Fibroblast of pulmonary artery (primary cell): ENCODE measurements at regions not wholly inside any gene's neighbourhood (a gene's known extent, or its start where the extent isn't known, plus 50 kb on each side); places are given as distances from the start of the nearest gene placed in this dataset.

ENCODE experiments used
- DNase-seq: peaks from one replicate; pipeline ENCODE4 v3.0.0-alpha.2; 2010; ENCODE audit warnings: low read depth
- H3K4me3 ChIP-seq: replicated peaks from 2 replicates; pipeline ENCODE4 v1.5.1; 2011; ENCODE audit warnings: low read depth, mild to moderate bottlenecking, control low read depth, low read length, moderate library complexity
- CTCF ChIP-seq: IDR thresholded peaks from 2 replicates; pipeline ENCODE4 v1.5.1; 2011; ENCODE audit warnings: mild to moderate bottlenecking, control low read depth, low read length, inconsistent platforms; ENCODE audit errors: missing control alignments

DNA sequence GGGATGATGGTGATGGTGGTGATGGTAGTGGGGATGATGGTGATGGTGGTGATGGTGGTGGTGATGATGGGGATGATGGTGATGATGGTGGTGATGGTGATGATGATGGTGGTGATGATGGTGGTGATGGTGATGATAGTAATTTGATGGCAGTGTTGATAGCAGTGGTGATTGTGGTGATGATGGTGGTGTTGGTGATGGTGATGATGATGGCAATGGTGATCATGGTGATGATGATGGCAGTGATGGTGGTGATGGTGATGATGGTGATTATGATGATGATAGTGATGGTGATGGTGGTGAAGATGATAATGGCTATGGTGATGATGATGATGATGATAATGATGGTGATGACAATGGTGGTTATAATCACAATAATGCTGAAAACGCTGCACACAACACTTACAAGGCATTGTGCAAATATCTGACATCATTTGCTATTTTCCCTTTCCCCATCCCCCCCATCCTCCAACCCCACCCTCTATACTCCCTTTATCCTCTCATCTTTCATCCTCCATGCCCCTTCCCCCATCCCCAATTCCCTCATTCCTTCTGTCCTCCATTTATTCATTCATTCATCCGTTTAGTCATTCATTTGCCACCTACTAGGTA, 230.1 kb downstream of the BRD1 start:
- no peak for TF ChIP-seq CTCF
- DNase-seq = no peak

DNA sequence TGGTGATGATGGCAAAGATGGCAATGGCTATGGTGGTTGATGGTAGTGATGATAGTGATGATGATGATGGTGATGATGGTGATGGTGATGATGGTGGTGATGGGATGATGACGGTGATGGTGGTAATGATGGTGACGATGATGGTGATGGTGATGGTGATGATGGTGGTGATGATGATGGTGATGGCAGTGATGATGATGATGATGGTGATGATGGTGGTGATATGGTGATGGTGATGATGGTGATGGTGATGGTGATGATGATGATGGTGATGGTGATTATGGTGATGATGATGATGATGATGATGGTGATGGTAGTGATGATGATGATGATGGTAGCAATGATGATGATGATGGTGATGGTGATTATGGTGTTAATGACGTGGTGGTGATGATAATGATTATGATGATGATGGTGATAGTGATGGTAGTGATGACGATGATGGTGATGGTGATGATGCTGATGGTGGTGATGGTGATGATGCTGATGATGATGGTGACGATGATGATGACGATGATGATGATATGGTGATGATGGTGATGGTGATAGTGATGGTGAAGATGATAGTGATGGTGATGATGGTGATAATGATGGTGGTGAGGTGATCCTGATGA, 232.1 kb downstream of the BRD1 start:
- H3K4me3 ChIP-seq = no peak overlapping the region
- TF ChIP-seq CTCF = no peak
- DNase-seq = no peak

More for the DNA sequence above, 230.1 kb downstream of the BRD1 start:
- no peak overlapping the region for H3K4me3 ChIP-seq

GRCh38 chr22:49594078-49594477, 233.6 kb downstream of the BRD1 start:
- no peak for TF ChIP-seq CTCF
- H3K4me3 ChIP-seq = no peak overlapping the region
- no peak for DNase-seq

DNA sequence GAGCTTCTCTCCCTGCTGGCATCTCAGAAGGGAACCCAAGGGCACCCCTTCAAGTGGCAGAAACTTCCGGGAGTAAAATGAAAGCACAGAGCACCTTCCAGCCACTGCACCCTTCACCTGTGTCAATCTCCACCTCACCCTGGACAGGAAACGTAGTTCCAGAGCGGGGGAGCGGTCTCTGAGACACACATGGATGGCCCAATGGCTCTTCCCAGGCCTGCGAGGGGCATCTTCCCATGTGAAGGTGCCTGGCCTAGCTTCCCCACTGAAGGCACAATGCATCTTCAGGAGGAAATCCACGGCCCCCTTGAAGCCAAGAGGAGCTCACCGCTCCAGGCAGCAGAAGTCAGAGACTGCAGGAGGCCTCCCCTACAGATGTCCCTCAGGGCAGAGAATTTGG, 234.2 kb downstream of the BRD1 start:
- no peak overlapping the region for H3K4me3 ChIP-seq
- no peak for DNase-seq
- no peak for TF ChIP-seq CTCF

DNA sequence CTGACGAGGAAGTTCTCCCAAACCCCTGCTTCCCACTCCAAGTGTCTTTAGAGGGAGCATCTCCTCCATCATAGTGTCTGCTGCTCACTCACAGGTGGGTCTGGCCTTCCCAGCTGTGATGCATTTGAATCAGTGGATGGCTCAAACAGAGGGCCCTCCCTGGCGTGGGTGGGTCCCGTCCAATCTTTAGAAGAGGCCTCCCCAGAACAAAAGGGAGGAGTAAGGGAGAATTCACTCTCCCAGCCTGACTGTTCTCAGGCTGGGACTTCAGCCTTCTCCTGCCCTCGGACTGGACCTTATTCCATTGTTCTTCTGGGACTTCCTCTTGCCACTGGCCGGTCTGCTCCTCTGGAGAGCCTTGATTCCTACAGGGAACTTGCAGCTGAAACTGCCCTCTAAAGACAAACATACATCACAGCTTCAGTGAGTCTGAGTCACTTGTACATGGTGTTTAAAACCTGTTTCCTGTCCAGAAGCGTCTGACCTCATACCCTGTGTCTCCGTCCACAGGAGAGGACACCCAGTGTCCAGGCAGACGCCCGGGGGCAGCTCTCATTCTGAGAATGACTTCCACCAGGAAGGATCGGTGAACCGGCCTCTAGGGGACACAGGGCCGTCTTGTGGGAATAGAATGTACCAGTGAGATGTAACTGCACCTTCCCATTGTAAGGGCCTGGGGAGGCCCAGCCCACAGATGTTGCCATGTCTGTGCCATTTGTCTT, 234.7 kb downstream of the BRD1 start:
- no peak overlapping the region for H3K4me3 ChIP-seq
- DNase-seq = no peak
- TF ChIP-seq CTCF = no peak

DNA sequence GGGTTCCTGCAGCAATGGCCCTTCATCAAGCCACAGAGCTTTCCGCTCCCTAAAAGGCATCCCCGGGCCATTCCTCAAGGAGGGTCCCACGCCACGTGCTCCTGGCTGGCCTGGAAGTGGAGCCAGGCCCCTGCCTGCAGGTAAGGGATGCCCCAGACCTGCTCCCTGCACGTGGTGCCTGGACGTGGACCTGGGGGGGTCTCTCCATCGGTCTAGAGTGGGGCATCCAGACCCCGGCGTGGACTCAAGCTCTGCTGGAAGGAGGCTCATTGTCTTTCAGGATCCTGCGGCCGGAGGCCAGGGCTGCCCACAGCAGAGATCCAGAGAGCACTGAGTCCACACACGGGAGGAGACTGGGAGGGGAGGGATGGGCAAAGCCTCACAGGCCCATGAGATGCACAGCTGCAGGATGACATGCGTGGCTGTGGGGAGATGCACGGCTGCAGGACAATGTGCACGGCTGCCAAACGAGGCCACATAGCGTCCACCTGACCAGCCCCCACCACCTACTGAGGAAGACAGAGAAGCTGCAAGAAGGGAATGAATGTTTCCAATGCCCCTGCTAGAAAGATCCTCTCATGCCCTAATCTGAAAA, 236.7 kb downstream of the BRD1 start:
- TF ChIP-seq CTCF = no peak
- no peak overlapping the region for H3K4me3 ChIP-seq
- no peak for DNase-seq
